ENCODE measurements at regions not wholly inside any gene's neighbourhood (a gene's known extent, or its start where the extent isn't known, plus 50 kb on each side); places are given as distances from the start of the nearest gene placed in this dataset.

DNA sequence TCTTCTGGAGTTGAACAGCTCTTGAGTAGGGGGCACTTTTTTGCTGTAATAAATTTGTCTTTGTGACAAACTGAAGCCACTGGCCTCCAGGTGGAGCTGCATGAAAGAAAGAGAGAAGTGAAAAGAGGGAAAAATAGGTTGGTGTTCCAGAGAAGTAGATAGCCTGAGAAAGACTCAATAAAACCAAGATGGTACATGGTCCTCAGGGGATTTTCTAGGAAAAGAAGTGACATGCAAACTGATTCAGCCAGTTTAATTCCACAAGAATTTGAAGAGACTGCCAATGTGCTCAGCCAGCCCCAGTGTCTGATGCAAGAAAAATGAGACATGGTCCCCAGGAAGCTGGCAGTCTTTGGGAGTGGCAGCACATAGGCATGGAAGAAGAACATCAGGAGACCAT, 152.7 kb downstream of the CD47 start:
- TF ChIP-seq, protein P1, sequence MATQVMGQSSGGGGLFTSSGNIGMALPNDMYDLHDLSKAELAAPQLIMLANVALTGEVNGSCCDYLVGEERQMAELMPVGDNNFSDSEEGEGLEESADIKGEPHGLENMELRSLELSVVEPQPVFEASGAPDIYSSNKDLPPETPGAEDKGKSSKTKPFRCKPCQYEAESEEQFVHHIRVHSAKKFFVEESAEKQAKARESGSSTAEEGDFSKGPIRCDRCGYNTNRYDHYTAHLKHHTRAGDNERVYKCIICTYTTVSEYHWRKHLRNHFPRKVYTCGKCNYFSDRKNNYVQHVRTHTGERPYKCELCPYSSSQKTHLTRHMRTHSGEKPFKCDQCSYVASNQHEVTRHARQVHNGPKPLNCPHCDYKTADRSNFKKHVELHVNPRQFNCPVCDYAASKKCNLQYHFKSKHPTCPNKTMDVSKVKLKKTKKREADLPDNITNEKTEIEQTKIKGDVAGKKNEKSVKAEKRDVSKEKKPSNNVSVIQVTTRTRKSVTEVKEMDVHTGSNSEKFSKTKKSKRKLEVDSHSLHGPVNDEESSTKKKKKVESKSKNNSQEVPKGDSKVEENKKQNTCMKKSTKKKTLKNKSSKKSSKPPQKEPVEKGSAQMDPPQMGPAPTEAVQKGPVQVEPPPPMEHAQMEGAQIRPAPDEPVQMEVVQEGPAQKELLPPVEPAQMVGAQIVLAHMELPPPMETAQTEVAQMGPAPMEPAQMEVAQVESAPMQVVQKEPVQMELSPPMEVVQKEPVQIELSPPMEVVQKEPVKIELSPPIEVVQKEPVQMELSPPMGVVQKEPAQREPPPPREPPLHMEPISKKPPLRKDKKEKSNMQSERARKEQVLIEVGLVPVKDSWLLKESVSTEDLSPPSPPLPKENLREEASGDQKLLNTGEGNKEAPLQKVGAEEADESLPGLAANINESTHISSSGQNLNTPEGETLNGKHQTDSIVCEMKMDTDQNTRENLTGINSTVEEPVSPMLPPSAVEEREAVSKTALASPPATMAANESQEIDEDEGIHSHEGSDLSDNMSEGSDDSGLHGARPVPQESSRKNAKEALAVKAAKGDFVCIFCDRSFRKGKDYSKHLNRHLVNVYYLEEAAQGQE (IDR thresholded peaks at IDR 0.05; ENCODE audit: insufficient read depth in 1 of 2, low read depth in 2 of 2, low read length in 2 of 2), result no peak
- TF ChIP-seq FOXP2 (optimal IDR thresholded peaks at IDR 0.05; ENCODE audit: borderline replicate concordance, extremely low read depth, extremely low read length, insufficient read depth), result no peak
- no peak for TF ChIP-seq POLR2AphosphoS5 (IDR thresholded peaks at IDR 0.05; ENCODE audit: low read depth, low read length)
- TF ChIP-seq SIN3A (IDR thresholded peaks at IDR 0.05; ENCODE audit: borderline replicate concordance, insufficient read depth, low read length), result no peak
- TF ChIP-seq TAF1 (IDR thresholded peaks at IDR 0.05; ENCODE audit: borderline replicate concordance, insufficient read depth, low read length), result no peak

Measured in PFSK-1 (cell line).